ENCODE measurements at regions not wholly inside any gene's neighbourhood (a gene's known extent, or its start where the extent isn't known, plus 50 kb on each side); places are given as distances from the start of the nearest gene placed in this dataset.

GRCh38 chr16:6231398-6231797 is 1101.2 kb upstream of the RBFOX1 start:
- DNase-seq (ENCODE audit: low read depth), result no peak
- H3K4me3 ChIP-seq (ENCODE audit: low read depth, low read length), result no peak overlapping the region
- TF ChIP-seq CTCF (IDR thresholded peaks at IDR 0.05; ENCODE audit: insufficient read depth, low read depth, low read length), result no peak

- no peak for DNase-seq (ENCODE audit: low read depth)
- H3K4me3 ChIP-seq (ENCODE audit: low read depth, low read length), result no peak overlapping the region
- no peak for TF ChIP-seq CTCF (IDR thresholded peaks at IDR 0.05; ENCODE audit: insufficient read depth, low read depth, low read length)
These were observed 1103.5 kb upstream of the RBFOX1 start for GRCh38 chr16:6229186-6229585.

- H3K4me3 ChIP-seq (ENCODE audit: low read depth, low read length), result no peak overlapping the region
- no peak for DNase-seq (ENCODE audit: low read depth)
- no peak for TF ChIP-seq CTCF (IDR thresholded peaks at IDR 0.05; ENCODE audit: insufficient read depth, low read depth, low read length)
These were observed 1113.8 kb upstream of the RBFOX1 start for GRCh38 chr16:6218855-6219254.

GRCh38 chr16:6216836-6217235 is 1115.8 kb upstream of the RBFOX1 start:
- no peak for TF ChIP-seq CTCF (IDR thresholded peaks at IDR 0.05; ENCODE audit: insufficient read depth, low read depth, low read length)
- H3K4me3 ChIP-seq (ENCODE audit: low read depth, low read length), result no peak overlapping the region
- DNase-seq (ENCODE audit: low read depth), result no peak

- no peak overlapping the region for H3K4me3 ChIP-seq (ENCODE audit: low read depth, low read length)
- no peak for TF ChIP-seq CTCF (IDR thresholded peaks at IDR 0.05; ENCODE audit: insufficient read depth, low read depth, low read length)
- DNase-seq (ENCODE audit: low read depth), result no peak
These were observed 1114.0 kb upstream of the EEF2KMT start for GRCh38 chr16:6211644-6212043.

- no peak overlapping the region for H3K4me3 ChIP-seq (ENCODE audit: low read depth, low read length)
- no peak for TF ChIP-seq CTCF (IDR thresholded peaks at IDR 0.05; ENCODE audit: insufficient read depth, low read depth, low read length)
- no peak for DNase-seq (ENCODE audit: low read depth)
These were observed 1111.8 kb upstream of the EEF2KMT start for GRCh38 chr16:6209355-6209930.

GRCh38 chr16:6207580-6207979 is 1110.0 kb upstream of the EEF2KMT start:
- H3K4me3 ChIP-seq (ENCODE audit: low read depth, low read length), result no peak overlapping the region
- no peak for DNase-seq (ENCODE audit: low read depth)
- no peak for TF ChIP-seq CTCF (IDR thresholded peaks at IDR 0.05; ENCODE audit: insufficient read depth, low read depth, low read length)

Data from fibroblast of villous mesenchyme (primary cell).